ENCODE measurements at regions not wholly inside any gene's neighbourhood (a gene's known extent, or its start where the extent isn't known, plus 50 kb on each side); places are given as distances from the start of the nearest gene placed in this dataset.

- no peak overlapping the region for H3K27ac ChIP-seq (ENCODE audit: insufficient read depth, low read depth, low read length)
- H3K4me3 ChIP-seq (replicated peaks in 1 of 3; ENCODE audit: insufficient read depth in 1 of 3, low read depth in 1 of 3, low read length in 3 of 3) = no peak overlapping the region
- dilution Hi-C loops (cut with MboI; ENCODE audit: extremely low pct_ligation_motif_present, low sequenced_read_pairs) = no loop called here
- no peak for FAIRE-seq
- H3K9me1 ChIP-seq (replicated peaks; ENCODE audit: control insufficient read depth, extremely low read depth, insufficient read depth, low read length) = no peaks in the 10 kb centered on the region
- H3K9ac ChIP-seq (replicated peaks; ENCODE audit: extremely low read depth, insufficient read depth, low read length) = no peak overlapping the region
- H4K20me1 ChIP-seq (replicated peaks; ENCODE audit: control insufficient read depth, extremely low read depth, insufficient read depth, low read length) = no peaks in the 10 kb centered on the region
- ChIA-PET CTCF (no interaction called here), POLR2A (no interaction called here)
- H3K4me2 ChIP-seq (ENCODE audit: insufficient read depth, low read length) = no peak overlapping the region
- BruUV-seq (replicated peaks) = no TSS peak
- H3K9me3 ChIP-seq (replicated peaks; ENCODE audit: control insufficient read depth, insufficient read depth, low read length) = peaks cover 2% of the 10 kb centered on the region
- no peaks in the 10 kb centered on the region for H3K79me2 ChIP-seq (ENCODE audit: control insufficient read depth, insufficient read depth, low read length)
- no peak overlapping the region for H2AFZ ChIP-seq (ENCODE audit: low read depth, low read length)
- no peaks in the 10 kb centered on the region for H3K36me3 ChIP-seq (ENCODE audit: control insufficient read depth in 2 of 2, extremely low read depth in 1 of 2, insufficient read depth in 2 of 2, low read length in 2 of 2)
- intact Hi-C loops (cut with micrococcal nuclease) = no loop called here
- no peaks in the 10 kb centered on the region for H3K27me3 ChIP-seq (ENCODE audit: control insufficient read depth in 2 of 2, insufficient read depth in 2 of 2, low read length in 2 of 2)
- DNase-seq (ENCODE audit: low read depth, low spot score) = no peak
- no peaks in the 10 kb centered on the region for H3K4me1 ChIP-seq (ENCODE audit: control insufficient read depth, extremely low read depth, insufficient read depth, low read length)
- TF ChIP-seq JUN (IDR thresholded peaks at IDR 0.05; ENCODE audit: borderline replicate concordance, insufficient read depth, insufficient read length, low read depth) = no peak
- no peak for TF ChIP-seq MAX (IDR thresholded peaks at IDR 0.05; ENCODE audit: insufficient read depth, insufficient read length)
- TF ChIP-seq MYC (IDR thresholded peaks at IDR 0.05; ENCODE audit: low read depth, low read length) = no peak
- TF ChIP-seq POLR2AphosphoS5 (IDR thresholded peaks at IDR 0.05; ENCODE audit: insufficient read depth, low read depth, low read length) = no peak
- no peak for TF ChIP-seq POLR2A (IDR thresholded peaks at IDR 0.05; ENCODE audit: low read depth, low read length)
- TF ChIP-seq GATA2 (IDR thresholded peaks at IDR 0.05; ENCODE audit: insufficient read depth, insufficient read length, low read depth, low read length) = no peak
- TF ChIP-seq FOS (IDR thresholded peaks at IDR 0.05; ENCODE audit: borderline replicate concordance, insufficient read depth, low read length) = no peak
- TF ChIP-seq, protein P1, sequence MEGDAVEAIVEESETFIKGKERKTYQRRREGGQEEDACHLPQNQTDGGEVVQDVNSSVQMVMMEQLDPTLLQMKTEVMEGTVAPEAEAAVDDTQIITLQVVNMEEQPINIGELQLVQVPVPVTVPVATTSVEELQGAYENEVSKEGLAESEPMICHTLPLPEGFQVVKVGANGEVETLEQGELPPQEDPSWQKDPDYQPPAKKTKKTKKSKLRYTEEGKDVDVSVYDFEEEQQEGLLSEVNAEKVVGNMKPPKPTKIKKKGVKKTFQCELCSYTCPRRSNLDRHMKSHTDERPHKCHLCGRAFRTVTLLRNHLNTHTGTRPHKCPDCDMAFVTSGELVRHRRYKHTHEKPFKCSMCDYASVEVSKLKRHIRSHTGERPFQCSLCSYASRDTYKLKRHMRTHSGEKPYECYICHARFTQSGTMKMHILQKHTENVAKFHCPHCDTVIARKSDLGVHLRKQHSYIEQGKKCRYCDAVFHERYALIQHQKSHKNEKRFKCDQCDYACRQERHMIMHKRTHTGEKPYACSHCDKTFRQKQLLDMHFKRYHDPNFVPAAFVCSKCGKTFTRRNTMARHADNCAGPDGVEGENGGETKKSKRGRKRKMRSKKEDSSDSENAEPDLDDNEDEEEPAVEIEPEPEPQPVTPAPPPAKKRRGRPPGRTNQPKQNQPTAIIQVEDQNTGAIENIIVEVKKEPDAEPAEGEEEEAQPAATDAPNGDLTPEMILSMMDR (IDR thresholded peaks at IDR 0.05; ENCODE audit: extremely low read depth in 1 of 2, insufficient read depth in 1 of 2, low read depth in 1 of 2, low read length in 2 of 2) = no peak
- no peak for TF ChIP-seq EZH2 (IDR thresholded peaks at IDR 0.05; ENCODE audit: borderline replicate concordance, low read depth, low read length, severe bottlenecking)
Observed at GRCh38 chr16:86104537-86105048, 205.6 kb downstream of the IRF8 start.

Measured in endothelial cell of umbilical vein (primary cell).